ENCODE measurements at regions not wholly inside any gene's neighbourhood (a gene's known extent, or its start where the extent isn't known, plus 50 kb on each side); places are given as distances from the start of the nearest gene placed in this dataset.
A peak's percentile ranks its signal among the peaks of the same experiment; 100 is the strongest.

- in situ Hi-C loops (cut with MboI) (no loop called here), intact Hi-C loops (cut with micrococcal nuclease; ENCODE audit: unreplicated experiment) (loop anchor here (10.0 kb wide), 1 partner anchor 55 kb away; no protein-coding TSS in a partner anchor)
- BruUV-seq (replicated peaks) = no TSS peak
- Histone ChIP-seq H3K4me3 (no peak overlapping the region), H3K4me2 (ENCODE audit: control insufficient read depth, insufficient read depth) (no peak overlapping the region), H3K27me3 (replicated peaks in 1 of 2; ENCODE audit: control insufficient read depth in 2 of 2, insufficient read depth in 2 of 2, low read length in 1 of 2) (no peaks in the 10 kb centered on the region), H3K4me1 (ENCODE audit: control insufficient read depth, insufficient read depth, low read length) (no peaks in the 10 kb centered on the region), H3K27ac (ENCODE audit: control insufficient read depth, insufficient read depth) (no peak overlapping the region), H3K36me3 (ENCODE audit: control insufficient read depth in 2 of 2, insufficient read depth in 2 of 2, low read length in 1 of 2) (no peaks in the 10 kb centered on the region), H2AFZ (ENCODE audit: control insufficient read depth, low read depth, low read length) (no peak overlapping the region), H3K9ac (ENCODE audit: control insufficient read depth, insufficient read depth, low read length) (no peak overlapping the region), H3K9me3 (replicated peaks; ENCODE audit: control insufficient read depth, insufficient read depth, low read length) (no peaks in the 10 kb centered on the region), H4K20me1 (ENCODE audit: control insufficient read depth, insufficient read depth) (no peaks in the 10 kb centered on the region), H3K79me2 (ENCODE audit: control insufficient read depth, insufficient read depth, low read length) (no peaks in the 10 kb centered on the region)
- ChIA-PET RAD21 (ENCODE audit: unreplicated experiment) (no interaction called here), POLR2A (no interaction called here), SMC1A (ENCODE audit: uncharacterized antibody, unreplicated experiment) (no interaction called here), CTCF (no interaction called here)
- 17% methylated on average over 3 of the region's 3 CpGs for WGBS (ENCODE audit: insufficient coverage, insufficient replicate concordance, low lambda C conversion rate, missing lambda C conversion rate)
- ATAC-seq = no peak
- no peak for DNase-seq (ENCODE audit: low read depth, low spot score)
- FAIRE-seq = no peak
- TF ChIP-seq, protein P1, sequence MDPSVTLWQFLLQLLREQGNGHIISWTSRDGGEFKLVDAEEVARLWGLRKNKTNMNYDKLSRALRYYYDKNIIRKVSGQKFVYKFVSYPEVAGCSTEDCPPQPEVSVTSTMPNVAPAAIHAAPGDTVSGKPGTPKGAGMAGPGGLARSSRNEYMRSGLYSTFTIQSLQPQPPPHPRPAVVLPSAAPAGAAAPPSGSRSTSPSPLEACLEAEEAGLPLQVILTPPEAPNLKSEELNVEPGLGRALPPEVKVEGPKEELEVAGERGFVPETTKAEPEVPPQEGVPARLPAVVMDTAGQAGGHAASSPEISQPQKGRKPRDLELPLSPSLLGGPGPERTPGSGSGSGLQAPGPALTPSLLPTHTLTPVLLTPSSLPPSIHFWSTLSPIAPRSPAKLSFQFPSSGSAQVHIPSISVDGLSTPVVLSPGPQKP (IDR thresholded peaks at IDR 0.05; ENCODE audit: low read depth, low read length) = no peak
- no peak for TF ChIP-seq ZNF207 (IDR thresholded peaks at IDR 0.05; ENCODE audit: borderline replicate concordance)
- no peak for TF ChIP-seq SREBF1 (IDR thresholded peaks at IDR 0.05; ENCODE audit: low read length)
- no peak for TF ChIP-seq SIX5 (IDR thresholded peaks at IDR 0.05; ENCODE audit: low read depth, low read length, severe bottlenecking)
- no peak for TF ChIP-seq MTA2 (IDR thresholded peaks at IDR 0.05; ENCODE audit: low read depth)
- no peak for TF ChIP-seq DPF2 (IDR thresholded peaks at IDR 0.05)
Measured at GRCh38 chr9:31669311-31669710, 715.1 kb upstream of the ACO1 start.

GRCh38 chr9:31671011-31671410, 713.4 kb upstream of the ACO1 start:
- intact Hi-C loops (cut with micrococcal nuclease; ENCODE audit: unreplicated experiment) (no loop called here), in situ Hi-C loops (cut with MboI) (no loop called here)
- H2AFZ ChIP-seq (ENCODE audit: control insufficient read depth, low read depth, low read length) = no peak overlapping the region
- no peaks in the 10 kb centered on the region for H3K79me2 ChIP-seq (ENCODE audit: control insufficient read depth, insufficient read depth, low read length)
- ChIA-PET POLR2A (no interaction called here), CTCF (no interaction called here), RAD21 (ENCODE audit: unreplicated experiment) (no interaction called here), SMC1A (ENCODE audit: uncharacterized antibody, unreplicated experiment) (no interaction called here)
- H3K9me3 ChIP-seq (replicated peaks; ENCODE audit: control insufficient read depth, insufficient read depth, low read length) = no peaks in the 10 kb centered on the region
- DNase-seq (ENCODE audit: low read depth, low spot score) (no peak), FAIRE-seq (no peak), ATAC-seq (no peak)
- H4K20me1 ChIP-seq (ENCODE audit: control insufficient read depth, insufficient read depth) = no peaks in the 10 kb centered on the region
- no peak overlapping the region for H3K27ac ChIP-seq (ENCODE audit: control insufficient read depth, insufficient read depth)
- H3K27me3 ChIP-seq (replicated peaks in 1 of 2; ENCODE audit: control insufficient read depth in 2 of 2, insufficient read depth in 2 of 2, low read length in 1 of 2) = no peaks in the 10 kb centered on the region
- no peaks in the 10 kb centered on the region for H3K4me1 ChIP-seq (ENCODE audit: control insufficient read depth, insufficient read depth, low read length)
- no peak overlapping the region for H3K4me3 ChIP-seq
- 0% methylated on average over 3 of the region's 3 CpGs for WGBS (ENCODE audit: insufficient coverage, insufficient replicate concordance, low lambda C conversion rate, missing lambda C conversion rate)
- no peak overlapping the region for H3K4me2 ChIP-seq (ENCODE audit: control insufficient read depth, insufficient read depth)
- BruUV-seq (replicated peaks) = no TSS peak
- TF ChIP-seq MLLT1 (IDR thresholded peaks at IDR 0.05) (no peak), NR2F1 (conservative IDR thresholded peaks at IDR 0.05) (peak; percentile 72), KLF5 (IDR thresholded peaks at IDR 0.05; ENCODE audit: partially characterized antibody) (no peak), HDGF (IDR thresholded peaks at IDR 0.05) (no peak), BHLHE40 (IDR thresholded peaks at IDR 0.05; ENCODE audit: borderline replicate concordance in 1 of 2, low read depth in 2 of 2, low read length in 1 of 2) (0 out of 4 replicates have a peak, but pooled peaks of 1 of the 2 experiments have one; percentile 5)
- no peaks in the 10 kb centered on the region for H3K36me3 ChIP-seq (ENCODE audit: control insufficient read depth in 2 of 2, insufficient read depth in 2 of 2, low read length in 1 of 2)
- no peak overlapping the region for H3K9ac ChIP-seq (ENCODE audit: control insufficient read depth, insufficient read depth, low read length)
